ENCODE measurements at regions not wholly inside any gene's neighbourhood (a gene's known extent, or its start where the extent isn't known, plus 50 kb on each side); places are given as distances from the start of the nearest gene placed in this dataset.

GRCh38 chr4:23390246-23390645, 499.6 kb downstream of the PPARGC1A start:
- DNase-seq (ENCODE audit: low spot score) (no peak), ATAC-seq (no peak)
- H3K4me3 Mint-ChIP-seq, result no peak overlapping the region
- peaks cover 7% of the 10 kb centered on the region for H3K36me3 Mint-ChIP-seq
- H3K27me3 Mint-ChIP-seq, result no peaks in the 10 kb centered on the region
- H3K9me3 Mint-ChIP-seq, result peaks cover 23% of the 10 kb centered on the region
- no peaks in the 10 kb centered on the region for H3K4me1 Mint-ChIP-seq (ENCODE audit: low read depth in 2 of 2)
- H3K27ac Mint-ChIP-seq, result no peak overlapping the region

GRCh38 chr4:23388699-23389395, 501.0 kb downstream of the PPARGC1A start:
- H3K4me1 Mint-ChIP-seq (ENCODE audit: low read depth in 2 of 2), result no peaks in the 10 kb centered on the region
- peaks cover 24% of the 10 kb centered on the region for H3K9me3 Mint-ChIP-seq
- ATAC-seq, result no peak
- no peak overlapping the region for H3K27ac Mint-ChIP-seq
- H3K4me3 Mint-ChIP-seq, result no peak overlapping the region
- no peak for DNase-seq (ENCODE audit: low spot score)
- peaks cover 4% of the 10 kb centered on the region for H3K36me3 Mint-ChIP-seq
- no peaks in the 10 kb centered on the region for H3K27me3 Mint-ChIP-seq

GRCh38 chr4:23388255-23388654, 501.6 kb downstream of the PPARGC1A start:
- H3K4me1 Mint-ChIP-seq (ENCODE audit: low read depth in 2 of 2), result no peaks in the 10 kb centered on the region
- no peaks in the 10 kb centered on the region for H3K27me3 Mint-ChIP-seq
- no peak overlapping the region for H3K4me3 Mint-ChIP-seq
- peaks cover 24% of the 10 kb centered on the region for H3K9me3 Mint-ChIP-seq
- peaks cover 4% of the 10 kb centered on the region for H3K36me3 Mint-ChIP-seq
- no peak overlapping the region for H3K27ac Mint-ChIP-seq
- DNase-seq (ENCODE audit: low spot score) (no peak), ATAC-seq (no peak)

GRCh38 chr4:23384741-23385140, 505.1 kb downstream of the PPARGC1A start:
- DNase-seq (ENCODE audit: low spot score) (no peak), ATAC-seq (no peak)
- no peak overlapping the region for H3K4me3 Mint-ChIP-seq
- no peaks in the 10 kb centered on the region for H3K4me1 Mint-ChIP-seq (ENCODE audit: low read depth in 2 of 2)
- H3K36me3 Mint-ChIP-seq, result peaks cover 2% of the 10 kb centered on the region
- H3K27me3 Mint-ChIP-seq, result no peaks in the 10 kb centered on the region
- H3K9me3 Mint-ChIP-seq, result peaks cover 9% of the 10 kb centered on the region
- H3K27ac Mint-ChIP-seq, result no peak overlapping the region

- ATAC-seq (no peak), DNase-seq (ENCODE audit: low spot score) (no peak)
- Mint-ChIP-seq H3K36me3 (no peaks in the 10 kb centered on the region), H3K27ac (no peak overlapping the region), H3K4me3 (no peak overlapping the region), H3K9me3 (peaks cover 7% of the 10 kb centered on the region), H3K4me1 (ENCODE audit: low read depth in 2 of 2) (no peaks in the 10 kb centered on the region), H3K27me3 (no peaks in the 10 kb centered on the region)
These were observed 507.0 kb downstream of the PPARGC1A start for GRCh38 chr4:23382879-23383278.

GRCh38 chr4:23374259-23374658, 515.6 kb downstream of the PPARGC1A start:
- Mint-ChIP-seq H3K9me3 (peaks cover 17% of the 10 kb centered on the region), H3K4me1 (ENCODE audit: low read depth in 2 of 2) (no peaks in the 10 kb centered on the region), H3K27me3 (no peaks in the 10 kb centered on the region), H3K36me3 (peaks cover 9% of the 10 kb centered on the region), H3K4me3 (no peak overlapping the region), H3K27ac (no peak overlapping the region)
- no peak for DNase-seq (ENCODE audit: low spot score)
- ATAC-seq, result no peak

GRCh38 chr4:23373261-23373660, 516.6 kb downstream of the PPARGC1A start:
- ATAC-seq, result no peak

GRCh38 chr4:23371533-23371932, 518.3 kb downstream of the PPARGC1A start:
- DNase-seq (ENCODE audit: low spot score), result no peak
- H3K4me1 Mint-ChIP-seq (ENCODE audit: low read depth in 2 of 2), result no peaks in the 10 kb centered on the region
- H3K9me3 Mint-ChIP-seq, result peaks cover 17% of the 10 kb centered on the region
- H3K27ac Mint-ChIP-seq, result no peak overlapping the region
- peaks cover 6% of the 10 kb centered on the region for H3K36me3 Mint-ChIP-seq
- H3K4me3 Mint-ChIP-seq, result no peak overlapping the region
- ATAC-seq, result no peak
- H3K27me3 Mint-ChIP-seq, result no peaks in the 10 kb centered on the region

More at GRCh38 chr4:23373261-23373660, 516.6 kb downstream of the PPARGC1A start:
- Mint-ChIP-seq H3K27ac (no peak overlapping the region), H3K27me3 (no peaks in the 10 kb centered on the region), H3K9me3 (peaks cover 17% of the 10 kb centered on the region), H3K4me1 (ENCODE audit: low read depth in 2 of 2) (no peaks in the 10 kb centered on the region), H3K36me3 (peaks cover 9% of the 10 kb centered on the region), H3K4me3 (no peak overlapping the region)
- no peak for DNase-seq (ENCODE audit: low spot score)

- peaks cover 12% of the 10 kb centered on the region for H3K9me3 Mint-ChIP-seq
These were observed 520.5 kb downstream of the PPARGC1A start for GRCh38 chr4:23369331-23369730.

GRCh38 chr4:23368081-23368697, 521.7 kb downstream of the PPARGC1A start:
- H3K27ac Mint-ChIP-seq, result no peak overlapping the region
- no peaks in the 10 kb centered on the region for H3K4me1 Mint-ChIP-seq (ENCODE audit: low read depth in 2 of 2)
- no peaks in the 10 kb centered on the region for H3K36me3 Mint-ChIP-seq
- ATAC-seq (no peak), DNase-seq (ENCODE audit: low spot score) (no peak)
- H3K27me3 Mint-ChIP-seq, result no peaks in the 10 kb centered on the region
- no peak overlapping the region for H3K4me3 Mint-ChIP-seq
- H3K9me3 Mint-ChIP-seq, result peaks cover 3% of the 10 kb centered on the region

More at GRCh38 chr4:23369331-23369730, 520.5 kb downstream of the PPARGC1A start:
- ATAC-seq, result no peak
- Mint-ChIP-seq H3K27ac (no peak overlapping the region), H3K4me1 (ENCODE audit: low read depth in 2 of 2) (no peaks in the 10 kb centered on the region), H3K36me3 (no peaks in the 10 kb centered on the region), H3K4me3 (no peak overlapping the region), H3K27me3 (no peaks in the 10 kb centered on the region)
- no peak for DNase-seq (ENCODE audit: low spot score)

GRCh38 chr4:23366557-23366906, 523.3 kb downstream of the PPARGC1A start:
- ATAC-seq (no peak), DNase-seq (ENCODE audit: low spot score) (no peak)
- H3K36me3 Mint-ChIP-seq, result no peaks in the 10 kb centered on the region
- H3K9me3 Mint-ChIP-seq, result peaks cover 6% of the 10 kb centered on the region
- no peaks in the 10 kb centered on the region for H3K27me3 Mint-ChIP-seq
- H3K4me1 Mint-ChIP-seq (ENCODE audit: low read depth in 2 of 2), result no peaks in the 10 kb centered on the region
- H3K4me3 Mint-ChIP-seq, result no peak overlapping the region
- H3K27ac Mint-ChIP-seq, result no peak overlapping the region

GRCh38 chr4:23365871-23366556, 523.8 kb downstream of the PPARGC1A start:
- Mint-ChIP-seq H3K36me3 (no peaks in the 10 kb centered on the region), H3K27me3 (no peaks in the 10 kb centered on the region), H3K27ac (no peak overlapping the region), H3K4me1 (ENCODE audit: low read depth in 2 of 2) (no peaks in the 10 kb centered on the region), H3K4me3 (no peak overlapping the region), H3K9me3 (peaks cover 3% of the 10 kb centered on the region)
- ATAC-seq (no peak), DNase-seq (ENCODE audit: low spot score) (no peak)

- Mint-ChIP-seq H3K27me3 (no peaks in the 10 kb centered on the region), H3K4me3 (no peak overlapping the region), H3K36me3 (no peaks in the 10 kb centered on the region), H3K4me1 (ENCODE audit: low read depth in 2 of 2) (no peaks in the 10 kb centered on the region), H3K9me3 (peaks cover 3% of the 10 kb centered on the region), H3K27ac (no peak overlapping the region)
- ATAC-seq, result no peak
- DNase-seq (ENCODE audit: low spot score), result no peak
These were observed 524.8 kb downstream of the PPARGC1A start for GRCh38 chr4:23365086-23365485.

GRCh38 chr4:23364167-23364566, 525.7 kb downstream of the PPARGC1A start:
- H3K9me3 Mint-ChIP-seq, result peaks cover 3% of the 10 kb centered on the region
- H3K27me3 Mint-ChIP-seq, result no peaks in the 10 kb centered on the region
- H3K4me1 Mint-ChIP-seq (ENCODE audit: low read depth in 2 of 2), result no peaks in the 10 kb centered on the region
- DNase-seq (ENCODE audit: low spot score) (no peak), ATAC-seq (no peak)
- no peak overlapping the region for H3K4me3 Mint-ChIP-seq
- no peaks in the 10 kb centered on the region for H3K36me3 Mint-ChIP-seq
- H3K27ac Mint-ChIP-seq, result no peak overlapping the region
